ENCODE measurements at regions not wholly inside any gene's neighbourhood (a gene's known extent, or its start where the extent isn't known, plus 50 kb on each side); places are given as distances from the start of the nearest gene placed in this dataset.

DNA sequence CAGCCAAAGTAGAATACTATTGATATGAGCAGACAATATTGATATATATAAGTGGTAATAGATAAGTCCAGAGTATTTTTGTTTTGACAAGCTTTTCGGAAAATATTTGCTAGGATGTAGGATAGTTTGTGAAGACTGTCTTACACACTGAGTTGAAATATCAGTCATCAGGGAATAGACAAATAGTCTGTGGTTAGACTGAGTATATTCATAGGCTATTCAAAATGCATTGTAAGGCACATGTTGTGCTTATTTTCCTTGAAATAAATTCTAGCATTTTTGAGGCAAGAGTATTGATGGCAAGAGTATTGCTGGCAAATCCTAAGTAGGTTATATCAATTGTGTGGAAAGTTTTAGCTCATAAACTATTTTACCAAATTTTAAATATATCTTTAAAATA is 201.1 kb downstream of the LRIG3 start:
- intact Hi-C loops (cut with DNase I): no loop called here
- Histone ChIP-seq H3K36me3 (no peaks in the 10 kb centered on the region), H3K27ac (no peak overlapping the region), H3K9me3 (no peaks in the 10 kb centered on the region), H3K4me3 (no peak overlapping the region), H3K27me3 (no peaks in the 10 kb centered on the region), H3K4me1 (no peaks in the 10 kb centered on the region)
- DNase-seq (ENCODE audit: low spot score in 2 of 2): no peak
- TF ChIP-seq, protein P1, sequence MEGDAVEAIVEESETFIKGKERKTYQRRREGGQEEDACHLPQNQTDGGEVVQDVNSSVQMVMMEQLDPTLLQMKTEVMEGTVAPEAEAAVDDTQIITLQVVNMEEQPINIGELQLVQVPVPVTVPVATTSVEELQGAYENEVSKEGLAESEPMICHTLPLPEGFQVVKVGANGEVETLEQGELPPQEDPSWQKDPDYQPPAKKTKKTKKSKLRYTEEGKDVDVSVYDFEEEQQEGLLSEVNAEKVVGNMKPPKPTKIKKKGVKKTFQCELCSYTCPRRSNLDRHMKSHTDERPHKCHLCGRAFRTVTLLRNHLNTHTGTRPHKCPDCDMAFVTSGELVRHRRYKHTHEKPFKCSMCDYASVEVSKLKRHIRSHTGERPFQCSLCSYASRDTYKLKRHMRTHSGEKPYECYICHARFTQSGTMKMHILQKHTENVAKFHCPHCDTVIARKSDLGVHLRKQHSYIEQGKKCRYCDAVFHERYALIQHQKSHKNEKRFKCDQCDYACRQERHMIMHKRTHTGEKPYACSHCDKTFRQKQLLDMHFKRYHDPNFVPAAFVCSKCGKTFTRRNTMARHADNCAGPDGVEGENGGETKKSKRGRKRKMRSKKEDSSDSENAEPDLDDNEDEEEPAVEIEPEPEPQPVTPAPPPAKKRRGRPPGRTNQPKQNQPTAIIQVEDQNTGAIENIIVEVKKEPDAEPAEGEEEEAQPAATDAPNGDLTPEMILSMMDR (IDR thresholded peaks at IDR 0.05): no peak

DNA sequence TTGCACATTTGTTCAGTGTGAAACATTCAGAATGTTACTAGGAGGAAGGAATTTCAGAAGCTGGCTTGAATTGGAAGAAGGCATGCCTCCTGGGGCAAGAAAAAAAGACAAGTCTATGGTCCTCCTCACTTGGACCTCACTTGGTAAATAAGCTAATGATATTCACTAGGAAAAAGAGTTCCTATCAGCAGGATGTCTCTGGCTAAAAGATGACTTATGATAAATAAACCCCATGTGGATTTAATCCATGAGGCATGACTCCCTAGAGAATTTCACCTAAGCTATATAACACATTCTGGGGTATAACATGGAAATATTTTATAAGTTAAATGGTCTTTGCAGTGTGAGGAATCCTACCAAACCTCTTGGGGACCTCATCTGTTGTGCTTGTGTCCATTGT is 199.9 kb downstream of the LRIG3 start:
- H3K27ac ChIP-seq: no peak overlapping the region
- H3K4me3 ChIP-seq: no peak overlapping the region
- H3K9me3 ChIP-seq: no peaks in the 10 kb centered on the region
- no peak for DNase-seq (ENCODE audit: low spot score in 2 of 2)
- no peaks in the 10 kb centered on the region for H3K4me1 ChIP-seq
- H3K36me3 ChIP-seq: no peaks in the 10 kb centered on the region
- no peaks in the 10 kb centered on the region for H3K27me3 ChIP-seq
- intact Hi-C loops (cut with DNase I): no loop called here
- TF ChIP-seq, protein P1 (IDR thresholded peaks at IDR 0.05): no peak

DNA sequence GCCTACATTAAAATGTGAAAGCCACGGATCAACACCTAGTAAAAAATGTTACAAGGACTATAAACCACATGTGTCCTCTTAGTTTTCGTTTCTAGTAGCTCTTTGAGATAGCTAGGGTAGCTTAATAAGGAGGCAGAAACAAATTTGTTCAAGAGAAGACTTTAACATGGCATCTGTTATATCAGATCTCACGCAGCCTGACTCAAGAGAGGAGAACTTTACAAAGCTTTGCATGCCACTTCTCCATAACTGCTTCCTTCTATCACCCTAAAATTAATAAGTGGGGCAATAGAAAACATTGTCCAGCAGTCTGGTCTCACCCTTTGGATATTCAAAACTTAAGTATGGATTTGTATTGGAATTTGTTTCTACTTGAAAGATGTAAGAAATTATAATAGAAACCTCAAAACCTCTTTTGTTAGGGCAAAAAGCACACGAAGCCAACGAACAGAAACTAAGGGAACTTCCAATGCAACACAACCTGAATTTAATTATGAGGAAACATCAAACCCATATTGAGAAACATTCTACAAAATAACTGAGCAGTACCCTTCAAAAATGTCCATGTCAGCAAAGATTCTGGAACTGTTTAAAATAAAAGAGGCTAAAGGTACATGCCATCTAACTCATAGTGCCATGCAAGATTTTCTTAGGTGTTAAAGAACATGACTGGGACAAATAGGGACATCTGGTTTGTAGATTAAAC is 194.8 kb downstream of the LRIG3 start:
- Histone ChIP-seq H3K4me1 (no peaks in the 10 kb centered on the region), H3K27ac (no peak overlapping the region), H3K27me3 (no peaks in the 10 kb centered on the region), H3K36me3 (no peaks in the 10 kb centered on the region), H3K4me3 (no peak overlapping the region), H3K9me3 (no peaks in the 10 kb centered on the region)
- intact Hi-C loops (cut with DNase I): no loop called here
- no peak for DNase-seq (ENCODE audit: low spot score in 2 of 2)
- TF ChIP-seq, protein P1 (IDR thresholded peaks at IDR 0.05): no peak

DNA sequence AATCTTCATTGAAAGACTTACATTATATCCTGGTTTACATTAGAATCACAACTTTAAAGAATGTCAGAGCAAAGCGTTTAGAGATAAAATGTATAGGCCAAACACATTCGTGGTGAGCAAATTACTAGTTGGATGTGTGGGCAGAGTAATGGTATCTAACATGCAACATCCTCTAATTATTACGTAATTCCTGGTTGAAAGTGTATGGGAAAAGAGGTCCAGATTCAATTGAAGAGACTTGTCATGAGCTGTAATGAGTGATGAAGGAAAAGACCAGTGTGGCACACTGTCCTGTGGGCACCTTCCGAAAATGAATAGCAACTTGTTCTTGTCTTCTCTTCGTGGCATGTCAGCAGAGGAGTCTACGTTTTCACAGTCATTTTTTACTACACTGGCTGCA is 192.8 kb downstream of the LRIG3 start:
- no peak overlapping the region for H3K27ac ChIP-seq
- no peaks in the 10 kb centered on the region for H3K4me1 ChIP-seq
- no peaks in the 10 kb centered on the region for H3K9me3 ChIP-seq
- TF ChIP-seq, protein P1 (IDR thresholded peaks at IDR 0.05): no peak
- H3K4me3 ChIP-seq: no peak overlapping the region
- intact Hi-C loops (cut with DNase I): no loop called here
- no peak for DNase-seq (ENCODE audit: low spot score in 2 of 2)
- H3K27me3 ChIP-seq: no peaks in the 10 kb centered on the region
- no peaks in the 10 kb centered on the region for H3K36me3 ChIP-seq

DNA sequence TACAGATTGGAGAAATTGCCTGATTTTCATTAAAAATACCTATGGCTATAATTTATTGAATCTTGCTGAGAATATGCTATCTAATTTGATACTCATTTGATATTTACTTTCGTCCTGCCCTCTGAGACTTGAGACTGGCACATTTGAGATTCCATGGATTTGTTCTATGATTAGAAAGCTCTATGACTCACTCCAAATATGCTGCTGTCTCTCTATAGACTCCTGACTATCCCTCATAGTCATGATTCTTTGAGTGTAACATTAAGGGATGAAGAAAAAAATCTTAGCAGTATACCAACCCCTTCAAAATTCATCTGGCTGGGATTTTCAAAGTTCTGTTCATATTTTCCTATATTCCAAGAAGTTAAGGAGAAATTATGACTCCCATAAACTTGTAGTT is 191.9 kb downstream of the LRIG3 start:
- H3K27ac ChIP-seq: no peak overlapping the region
- intact Hi-C loops (cut with DNase I): no loop called here

More for the DNA sequence above, 191.9 kb downstream of the LRIG3 start:
- H3K4me1 ChIP-seq: no peaks in the 10 kb centered on the region
- no peaks in the 10 kb centered on the region for H3K36me3 ChIP-seq
- H3K4me3 ChIP-seq: no peak overlapping the region
- TF ChIP-seq, protein P1 (IDR thresholded peaks at IDR 0.05): no peak
- H3K27me3 ChIP-seq: no peaks in the 10 kb centered on the region
- H3K9me3 ChIP-seq: no peaks in the 10 kb centered on the region
- DNase-seq (ENCODE audit: low spot score in 2 of 2): no peak
